ENCODE measurements at regions not wholly inside any gene's neighbourhood (a gene's known extent, or its start where the extent isn't known, plus 50 kb on each side); places are given as distances from the start of the nearest gene placed in this dataset.

- 84 to 88% methylated on average over 29 of the region's 29 CpGs for WGBS, 2 donors
- intact Hi-C loops (cut with DNase I), result no loop called here
- Histone ChIP-seq H3K9me3 (no peaks in the 10 kb centered on the region), H3K4me3 (replicated peaks in 1 of 3) (no peak overlapping the region), H3K36me3 (no peaks in the 10 kb centered on the region), H3K27me3 (no peaks in the 10 kb centered on the region), H3K27ac (no peak overlapping the region), H3K4me1 (peaks cover 54 to 79% of the 10 kb centered on the region in 2 donors)
- TF ChIP-seq POLR2A (IDR thresholded peaks at IDR 0.05) (no peak), CTCF (IDR thresholded peaks at IDR 0.05) (no peak)
- no peak for DNase-seq
These were observed 183.0 kb downstream of the ETS2 start for GRCh38 chr21:38988509-38989378.

- Histone ChIP-seq H3K4me1 (peaks cover 46 to 74% of the 10 kb centered on the region in 2 donors), H3K36me3 (no peaks in the 10 kb centered on the region), H3K27me3 (no peaks in the 10 kb centered on the region), H3K27ac (peak overlapping the region; percentile 34 to 74 (median 44)), H3K9me3 (no peaks in the 10 kb centered on the region), H3K4me3 (replicated peaks in 1 of 3) (no peak overlapping the region)
- 69 to 75% methylated on average over 12 of the region's 12 CpGs for WGBS, 2 donors
- DNase-seq, result peak in 1 of 2 donors; percentile 51
- intact Hi-C loops (cut with DNase I), result no loop called here
- TF ChIP-seq CTCF (IDR thresholded peaks at IDR 0.05) (no peak), POLR2A (IDR thresholded peaks at IDR 0.05) (no peak)
These were observed 182.1 kb downstream of the ETS2 start for GRCh38 chr21:38987633-38988508.

- Histone ChIP-seq H3K27ac (peak overlapping the region; percentile 34 to 74 (median 44)), H3K4me1 (peaks cover 45 to 74% of the 10 kb centered on the region in 2 donors), H3K36me3 (no peaks in the 10 kb centered on the region), H3K27me3 (no peaks in the 10 kb centered on the region), H3K9me3 (no peaks in the 10 kb centered on the region), H3K4me3 (replicated peaks in 1 of 3) (no peak overlapping the region)
- 51 to 52% methylated on average over 13 of the region's 13 CpGs for WGBS, 2 donors
- DNase-seq, result no peak
- TF ChIP-seq POLR2A (IDR thresholded peaks at IDR 0.05) (no peak), CTCF (IDR thresholded peaks at IDR 0.05) (no peak)
- intact Hi-C loops (cut with DNase I), result no loop called here
These were observed 181.3 kb downstream of the ETS2 start for GRCh38 chr21:38986806-38987632.

- DNase-seq, result no peak
- no peaks in the 10 kb centered on the region for H3K36me3 ChIP-seq
- 94 to 95% methylated on average over 5 of the region's 5 CpGs for WGBS, 2 donors
- intact Hi-C loops (cut with DNase I), result no loop called here
- H3K4me1 ChIP-seq, result peaks cover 51 to 74% of the 10 kb centered on the region in 2 donors
- peak overlapping the region in 2 of 3 donors; percentile 74 to 81 for H3K27ac ChIP-seq
- TF ChIP-seq POLR2A (IDR thresholded peaks at IDR 0.05) (no peak), CTCF (IDR thresholded peaks at IDR 0.05) (no peak)
- H3K27me3 ChIP-seq, result no peaks in the 10 kb centered on the region
- no peaks in the 10 kb centered on the region for H3K9me3 ChIP-seq
- H3K4me3 ChIP-seq (replicated peaks in 1 of 3), result no peak overlapping the region
These were observed 180.7 kb downstream of the ETS2 start for GRCh38 chr21:38986406-38986805.
